Activated CD4-positive, alpha-beta T cell treated with anti-CD3 and anti-CD28 coated beads for 4 hours (primary cell): ENCODE measurements at regions not wholly inside any gene's neighbourhood (a gene's known extent, or its start where the extent isn't known, plus 50 kb on each side); places are given as distances from the start of the nearest gene placed in this dataset.

Experiments
- DNase-seq, 2 donors: peaks; one replicate each; pipeline ENCODE4 v3.0.0-alpha.2; 2020

- DNase-seq, result no peak
Measured at GRCh38 chr9:80259079-80259478, 687.3 kb downstream of the TLE4 start.

GRCh38 chr9:80251778-80252177, 680.0 kb downstream of the TLE4 start:
- DNase-seq, result no peak

DNA sequence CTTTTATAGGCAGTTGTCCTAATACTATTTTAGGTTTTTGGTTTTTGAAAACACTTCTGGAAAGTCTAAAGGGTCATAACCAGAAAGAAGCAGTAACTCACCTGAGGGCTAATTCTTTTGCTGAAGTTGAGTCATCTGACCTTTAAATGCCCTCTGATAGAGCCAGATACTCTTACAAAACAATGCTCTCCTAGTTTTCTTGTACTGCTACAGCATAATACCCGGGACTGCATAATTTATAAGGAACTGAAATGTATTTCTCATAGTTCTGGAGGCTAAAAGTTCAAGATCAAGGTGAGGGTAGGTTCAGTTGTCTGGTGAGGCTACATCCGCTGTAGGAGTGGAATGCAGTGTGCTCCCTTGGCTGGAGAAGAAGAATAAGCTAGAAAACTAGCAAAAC, 670.3 kb downstream of the TLE4 start:
- DNase-seq, result no peak

GRCh38 chr9:80235752-80236151, 664.0 kb downstream of the TLE4 start:
- DNase-seq, result no peak

DNA sequence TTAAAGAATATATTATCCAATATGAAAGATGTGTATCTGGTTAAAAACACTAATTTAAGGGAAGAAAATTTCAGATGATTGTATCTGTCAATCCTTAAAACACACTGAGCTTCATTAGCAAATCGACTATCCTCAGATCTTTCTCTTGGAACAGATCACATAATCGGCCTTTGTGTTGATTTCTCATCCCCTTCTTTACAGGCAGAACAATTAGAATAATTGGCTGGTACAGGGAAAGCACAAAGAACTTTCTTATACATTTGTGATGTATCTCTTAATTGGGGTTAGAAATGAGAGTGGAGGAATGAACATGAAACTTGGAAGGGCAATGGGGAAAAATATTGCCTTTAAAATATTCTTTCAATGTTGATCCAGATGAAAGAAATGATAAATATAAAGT, 662.1 kb downstream of the TLE4 start:
- no peak for DNase-seq

DNA sequence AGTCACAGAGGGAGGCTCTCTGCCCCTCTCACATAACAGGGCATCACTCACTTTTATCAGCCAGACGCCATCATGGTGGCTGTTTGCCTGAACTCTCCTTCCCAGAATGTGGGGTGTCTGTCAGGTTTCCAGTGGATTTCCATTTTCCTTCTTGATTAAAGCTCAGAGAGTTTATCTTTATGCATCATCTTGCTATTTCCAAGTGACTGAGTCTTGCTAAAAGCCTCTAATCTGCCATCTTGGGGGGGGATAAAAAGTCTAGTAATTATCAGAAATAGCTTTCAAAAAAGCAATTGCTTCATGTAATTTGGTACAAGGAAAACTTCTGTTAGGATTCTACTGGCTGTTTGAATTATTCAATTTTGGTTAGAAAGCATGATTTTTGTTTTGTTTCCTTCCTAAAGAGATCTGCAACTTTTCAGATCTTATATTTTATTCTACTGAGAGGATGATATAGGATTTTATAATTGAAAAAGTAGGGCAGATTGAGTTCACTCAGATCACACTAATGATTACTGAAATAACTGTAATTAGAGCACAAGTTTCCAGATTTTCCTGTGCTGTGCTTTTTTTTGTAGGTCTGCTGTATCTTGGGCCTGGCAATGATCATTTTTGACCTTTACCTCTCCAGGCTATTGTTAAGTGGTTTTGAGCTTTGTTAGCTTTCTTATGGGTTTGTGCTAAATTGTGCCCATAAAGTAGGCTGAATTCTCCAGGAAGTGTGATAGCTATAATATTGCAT, 661.5 kb downstream of the TLE4 start:
- no peak for DNase-seq

DNA sequence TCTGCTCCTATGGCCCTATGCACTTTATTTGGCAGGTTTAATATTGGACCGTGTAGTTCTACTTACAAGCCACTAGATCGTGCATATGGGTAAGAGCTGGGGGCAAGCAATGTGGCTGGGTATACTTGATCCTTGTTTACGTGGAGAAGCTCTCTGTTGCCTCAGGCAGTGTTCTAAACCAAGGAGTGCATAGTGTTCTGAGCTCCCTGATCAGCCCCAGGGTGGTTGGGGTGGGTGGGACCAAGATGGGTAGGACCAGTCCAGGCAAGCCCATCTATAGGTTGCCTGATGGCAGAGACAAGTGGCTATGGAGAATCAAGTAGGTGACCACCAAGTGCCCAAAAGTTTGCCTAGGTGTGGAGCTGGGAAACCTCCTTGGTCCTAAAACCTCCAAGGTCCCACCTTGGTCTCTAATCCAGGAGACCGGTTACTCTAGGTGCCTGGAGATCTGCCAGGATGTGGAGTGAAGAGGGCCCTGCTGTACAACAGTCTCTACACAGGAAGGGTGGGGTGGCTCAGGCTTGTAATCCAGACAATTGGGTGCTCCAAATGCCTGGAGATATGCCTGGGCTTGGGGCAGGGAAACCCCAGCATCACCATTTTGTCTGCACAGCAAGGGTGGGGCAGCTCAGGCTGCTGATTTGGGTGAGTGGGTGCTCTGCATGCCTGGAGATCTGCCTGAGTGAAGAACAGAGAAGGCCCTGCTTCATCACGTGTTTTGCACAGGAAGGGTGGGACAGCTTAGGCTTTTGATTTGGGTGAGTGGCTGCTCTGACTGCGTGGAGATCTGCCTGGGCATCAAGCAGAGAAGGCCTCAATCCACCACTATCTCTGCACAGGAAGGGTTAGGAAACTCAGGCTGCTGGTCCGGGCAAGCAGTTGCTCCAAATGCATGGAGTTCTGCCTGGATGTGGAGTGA, 659.8 kb downstream of the TLE4 start:
- DNase-seq, result no peak

DNA sequence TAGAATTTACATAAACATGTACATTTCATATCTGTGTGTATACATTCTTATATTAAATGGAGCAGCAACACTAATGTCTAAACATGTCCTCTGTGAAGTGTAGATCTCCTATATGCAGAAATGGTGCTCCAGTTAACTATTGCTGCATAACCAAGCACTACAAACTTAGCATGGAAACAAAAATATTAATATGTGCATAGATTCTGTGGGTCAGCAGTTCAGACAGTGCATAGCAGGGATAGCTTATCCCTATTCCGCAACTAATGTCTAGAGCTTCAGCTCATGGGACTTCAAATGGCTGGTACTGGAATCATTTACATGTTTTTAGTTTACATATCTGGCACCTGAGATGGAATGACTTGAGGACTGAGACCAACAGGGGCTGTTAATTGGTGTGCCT, 652.1 kb downstream of the TLE4 start:
- DNase-seq, result no peak

GRCh38 chr9:80222466-80223169, 650.9 kb downstream of the TLE4 start:
- DNase-seq, result no peak

GRCh38 chr9:80218328-80218727, 646.6 kb downstream of the TLE4 start:
- no peak for DNase-seq

DNA sequence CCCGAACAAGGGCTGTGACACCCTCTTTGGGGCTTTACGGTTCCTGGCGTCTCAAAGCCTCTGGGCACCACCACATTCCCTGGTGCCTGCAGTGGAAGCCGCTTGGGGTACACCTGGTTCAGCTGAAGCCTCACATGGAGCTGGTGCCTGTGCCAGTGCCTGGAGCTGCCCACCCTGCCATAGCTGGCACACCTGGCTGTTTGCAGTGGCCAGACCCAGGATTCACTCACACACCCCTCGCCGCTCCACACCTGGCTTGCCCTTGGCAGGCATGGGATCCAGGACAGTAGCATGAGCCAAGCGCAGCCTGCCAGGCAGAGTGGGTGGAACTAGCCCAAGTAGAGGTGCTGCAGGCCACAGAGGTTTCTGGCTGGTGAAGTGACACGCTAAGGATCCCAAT, 641.8 kb downstream of the TLE4 start:
- no peak for DNase-seq

DNA sequence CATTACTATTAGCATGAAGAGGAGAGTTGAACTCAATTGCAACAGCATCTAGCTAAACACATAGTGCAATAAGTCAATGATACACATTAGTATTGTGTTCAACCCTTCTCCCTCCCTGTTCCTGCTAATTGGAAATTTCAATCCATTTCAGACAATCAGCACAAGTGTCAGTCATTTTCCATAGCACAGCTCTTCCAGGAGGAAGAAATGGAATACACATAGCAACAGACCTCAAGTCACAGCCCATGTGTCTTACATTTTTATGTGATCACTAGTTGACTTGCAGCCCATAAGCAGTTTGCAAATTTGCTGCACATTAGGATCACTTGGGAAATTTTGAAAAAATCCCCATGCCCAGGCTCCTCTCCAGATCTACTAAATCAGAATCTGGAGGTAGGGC, 636.9 kb downstream of the TLE4 start:
- DNase-seq, result no peak

GRCh38 chr9:80204054-80204453, 632.3 kb downstream of the TLE4 start:
- DNase-seq, result no peak

DNA sequence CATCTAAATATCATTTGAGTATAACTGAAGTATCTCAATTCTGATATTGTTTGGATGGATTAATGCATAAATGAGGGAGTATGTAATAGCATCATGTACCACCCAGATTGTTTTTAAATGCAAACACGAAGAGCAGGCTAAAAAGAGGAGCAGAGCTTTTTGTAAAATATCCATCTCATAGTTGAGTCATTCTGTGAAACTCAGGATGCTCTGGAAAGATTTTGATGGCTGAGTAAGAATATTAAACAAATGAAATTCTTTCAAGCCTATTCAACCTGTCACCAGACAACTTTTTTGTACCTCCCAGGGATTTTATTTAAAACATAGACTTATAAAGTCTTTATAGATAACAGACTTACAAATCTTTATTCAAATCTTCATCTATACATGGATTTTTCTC, 625.9 kb downstream of the TLE4 start:
- no peak for DNase-seq

DNA sequence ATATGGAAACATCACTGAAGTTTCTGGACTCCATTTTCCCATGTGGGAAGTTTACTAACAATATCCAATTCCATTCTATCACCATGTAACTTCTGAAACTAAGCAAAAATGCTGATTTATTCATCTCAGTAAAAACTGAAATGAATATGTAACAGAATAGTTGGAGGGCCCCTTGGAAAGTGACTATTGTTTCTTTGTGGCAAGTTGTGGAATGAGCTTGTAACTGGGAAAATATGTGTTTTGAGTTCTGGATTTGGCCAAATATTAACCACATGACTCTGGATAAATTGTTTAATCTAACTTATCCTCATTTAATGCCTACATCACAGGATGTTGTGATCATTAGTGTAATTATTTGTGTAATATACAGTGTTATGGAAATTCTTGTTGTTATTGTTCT, 619.3 kb downstream of the TLE4 start:
- no peak for DNase-seq

GRCh38 chr9:80188579-80188978, 616.8 kb downstream of the TLE4 start:
- no peak for DNase-seq

DNA sequence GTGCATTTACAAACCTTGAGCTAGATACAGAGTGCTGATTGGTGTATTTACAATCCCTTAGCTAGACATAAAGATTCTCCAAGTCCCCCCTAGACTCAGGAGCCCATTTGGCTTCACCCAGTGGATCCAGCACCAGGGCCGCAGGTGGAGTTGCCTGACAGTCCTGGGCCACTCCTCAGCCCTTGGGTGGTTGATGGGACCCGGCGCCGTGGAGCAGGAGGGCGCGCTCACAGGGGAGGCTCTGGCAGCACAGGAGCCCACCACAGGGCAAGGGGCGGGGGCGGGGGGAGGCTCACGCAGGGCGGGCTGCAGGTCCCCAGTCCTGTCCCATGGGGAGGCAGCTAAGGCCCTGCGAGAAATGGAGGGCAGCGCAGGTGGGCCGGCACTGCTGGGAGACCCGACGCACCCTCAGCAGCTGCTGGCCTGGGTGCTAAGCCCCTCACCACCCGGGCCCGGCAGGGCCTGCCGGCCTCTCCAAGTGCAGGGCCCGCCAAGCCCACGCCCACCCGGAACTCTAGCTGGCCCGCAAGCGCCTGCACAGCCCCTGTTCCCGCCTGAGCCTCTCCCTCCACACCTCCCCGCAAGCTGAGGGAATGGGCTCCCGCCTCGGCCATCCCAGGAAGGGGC, 613.5 kb downstream of the TLE4 start:
- no peak for DNase-seq

- DNase-seq, result no peak
Measured at GRCh38 chr9:80177949-80178480, 606.2 kb downstream of the TLE4 start.

GRCh38 chr9:80175286-80176150, 603.8 kb downstream of the TLE4 start:
- DNase-seq, result no peak

DNA sequence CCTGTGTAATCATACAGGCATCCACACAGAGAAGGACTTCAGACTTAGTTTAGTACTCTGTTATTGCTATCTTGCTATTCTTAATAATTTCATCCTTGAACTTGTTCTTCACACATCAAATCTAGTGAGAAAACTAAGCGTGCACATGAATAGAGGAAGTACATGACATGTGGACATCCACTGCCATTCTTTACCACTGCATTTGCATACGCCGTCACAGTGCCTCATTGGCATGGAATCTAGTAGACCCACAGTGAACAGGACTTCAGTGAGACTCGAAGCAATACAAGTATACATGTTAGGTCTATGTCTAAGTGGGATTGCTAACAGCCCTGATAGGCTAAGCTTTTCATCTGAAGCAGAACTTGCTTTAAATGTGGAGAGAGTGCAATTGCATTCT, 592.1 kb downstream of the TLE4 start:
- DNase-seq, result no peak

GRCh38 chr9:80158554-80159170, 586.9 kb downstream of the TLE4 start:
- DNase-seq, result no peak
